Mesodermal cell (in vitro differentiated cells): ENCODE measurements at regions not wholly inside any gene's neighbourhood (a gene's known extent, or its start where the extent isn't known, plus 50 kb on each side); places are given as distances from the start of the nearest gene placed in this dataset.

Experiments
- H3K27ac ChIP-seq: 2 replicates; pipeline ENCODE4 v1.7.0; 2013; ENCODE audit warnings: mild to moderate bottlenecking, low read depth, low read length, moderate library complexity; ENCODE audit not compliant: severe bottlenecking
- H3K36me3 ChIP-seq: 2 replicates; pipeline ENCODE4 v1.7.1; 2013; ENCODE audit warnings: mild to moderate bottlenecking, low read length, moderate library complexity; ENCODE audit not compliant: control insufficient read depth, insufficient read depth
- H3K4me1 ChIP-seq: one replicate; pipeline ENCODE4 v1.7.1; 2013; ENCODE audit warnings: mild to moderate bottlenecking, low read length; ENCODE audit not compliant: insufficient read depth, control insufficient read depth, poor library complexity, severe bottlenecking
- H3K4me3 ChIP-seq: 2 replicates; pipeline ENCODE4 v1.7.0; 2013; ENCODE audit warnings: low read length, control low read depth, mild to moderate bottlenecking; ENCODE audit not compliant: insufficient read depth, poor library complexity, severe bottlenecking; ENCODE audit errors: extremely low read depth
- H3K9me3 ChIP-seq: 2 replicates; pipeline ENCODE4 v1.7.1; 2013; ENCODE audit warnings: mild to moderate bottlenecking, low read length, moderate library complexity; ENCODE audit not compliant: control insufficient read depth
- WGBS, 2 experiments: methylation state at CpG; one replicate each; pipeline ENCODE4 v1.1.5; 2013; ENCODE audit warnings: missing lambda C conversion rate in 2 of 2; ENCODE audit not compliant: insufficient coverage in 2 of 2; 5-methylcytosine and 5-hydroxymethylcytosine counted together

GRCh38 chr7:130906575-130906974, 172.6 kb upstream of the KLF14 start:
- Histone ChIP-seq H3K4me3 (peak overlapping the region; percentile 12), H3K9me3 (no peaks in the 10 kb centered on the region), H3K4me1 (peaks cover 38% of the 10 kb centered on the region), H3K27ac (no peak overlapping the region), H3K36me3 (peaks cover 64% of the 10 kb centered on the region)
- WGBS, 2 experiments: no CpG with 5 or more reads among the region's 1 CpG

- H3K9me3 ChIP-seq: no peaks in the 10 kb centered on the region
- peaks cover 31% of the 10 kb centered on the region for H3K4me1 ChIP-seq
- H3K36me3 ChIP-seq: peaks cover 57% of the 10 kb centered on the region
- H3K27ac ChIP-seq: no peak overlapping the region
- no CpG with 5 or more reads among the region's 4 CpGs for WGBS, 2 experiments
- H3K4me3 ChIP-seq: peak overlapping the region; percentile 3
These were observed 173.4 kb upstream of the KLF14 start for GRCh38 chr7:130907439-130907838.

GRCh38 chr7:130908345-130909160, 174.5 kb upstream of the KLF14 start:
- peak overlapping the region; percentile 55 for H3K4me3 ChIP-seq
- H3K4me1 ChIP-seq: peaks cover 20% of the 10 kb centered on the region
- no peaks in the 10 kb centered on the region for H3K9me3 ChIP-seq
- H3K27ac ChIP-seq: no peak overlapping the region
- WGBS, 2 experiments: 90% methylated on average over 3 to 5 of the region's 11 CpGs
- peaks cover 46% of the 10 kb centered on the region for H3K36me3 ChIP-seq

DNA sequence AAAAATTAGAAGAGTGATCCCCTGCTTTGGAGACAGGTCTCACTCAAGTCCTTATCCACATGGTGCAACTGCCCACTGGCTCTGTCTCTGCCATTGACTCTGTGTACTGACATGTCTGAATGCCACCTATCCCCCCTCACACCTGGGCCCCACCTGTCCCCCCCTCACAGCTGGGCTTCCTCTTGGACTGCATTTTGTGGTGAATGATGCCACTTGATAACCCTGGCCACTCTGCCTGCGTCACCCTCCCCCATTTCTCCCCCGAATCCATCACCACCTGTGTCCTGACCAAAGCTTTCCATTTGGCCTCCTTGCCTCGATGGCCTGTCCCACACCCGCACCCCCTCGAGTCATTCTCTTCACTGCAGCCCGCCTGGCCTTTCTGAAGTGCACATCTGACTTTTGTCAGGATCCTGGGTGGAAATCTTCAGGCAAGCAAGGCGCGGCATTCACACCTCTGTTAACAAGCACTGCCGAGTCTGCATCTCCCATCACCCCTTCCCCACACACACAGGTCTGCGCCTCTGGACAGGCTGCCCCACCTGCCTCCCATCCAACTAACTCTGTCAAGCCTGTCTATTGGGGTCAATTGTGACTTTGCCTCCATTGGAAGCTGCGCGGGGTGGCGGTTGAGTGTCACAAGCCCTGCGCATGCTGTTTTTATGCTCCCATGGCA, 175.3 kb upstream of the KLF14 start:
- peaks cover 21% of the 10 kb centered on the region for H3K4me1 ChIP-seq
- WGBS, 2 experiments: 89 to 95% methylated on average over 14 of the region's 14 CpGs
- H3K9me3 ChIP-seq: no peaks in the 10 kb centered on the region
- peaks cover 39% of the 10 kb centered on the region for H3K36me3 ChIP-seq
- H3K4me3 ChIP-seq: peak overlapping the region; percentile 55
- no peak overlapping the region for H3K27ac ChIP-seq

DNA sequence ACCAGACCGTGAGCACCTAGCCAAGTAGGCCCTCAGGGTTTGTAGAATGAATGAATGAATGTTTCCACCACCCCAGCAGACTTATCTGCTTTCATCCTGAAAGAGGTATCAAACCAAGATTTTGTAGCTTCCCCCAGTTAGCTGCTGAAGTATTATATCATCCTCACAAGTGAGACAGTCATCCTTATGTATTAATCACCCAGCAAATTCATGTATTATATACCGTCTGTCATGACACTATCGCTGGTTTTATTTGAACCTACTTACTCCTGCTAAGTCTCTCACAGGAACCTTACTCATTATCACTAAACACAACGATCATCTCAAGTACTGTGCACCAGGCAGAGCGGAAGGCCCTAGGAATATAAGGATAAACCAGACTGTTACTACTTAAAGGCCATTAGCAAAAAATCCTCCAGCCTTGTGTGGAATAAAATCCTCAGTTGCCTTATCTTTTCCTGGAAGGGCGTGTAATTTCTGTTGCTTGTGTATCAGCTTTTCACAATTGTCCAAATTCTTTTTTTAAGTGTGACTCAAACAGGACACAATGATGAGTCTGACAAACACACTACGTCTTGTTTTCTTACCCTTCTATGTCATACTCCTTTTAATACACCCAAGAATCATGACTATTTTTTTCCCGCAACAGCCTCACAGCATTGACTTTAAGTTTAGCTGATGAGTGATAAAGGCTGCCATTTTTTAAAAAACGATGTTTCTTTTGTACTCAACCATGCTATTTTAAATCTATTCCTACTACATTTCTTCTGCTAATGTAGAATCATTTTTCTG, 176.1 kb upstream of the KLF14 start:
- WGBS, 2 experiments: 95 to 96% methylated on average over 2 to 4 of the region's 9 CpGs
- peak overlapping the region; percentile 55 for H3K4me3 ChIP-seq
- peaks cover 34% of the 10 kb centered on the region for H3K36me3 ChIP-seq
- no peaks in the 10 kb centered on the region for H3K9me3 ChIP-seq
- H3K4me1 ChIP-seq: peaks cover 21% of the 10 kb centered on the region
- peak overlapping the region; percentile 65 for H3K27ac ChIP-seq

DNA sequence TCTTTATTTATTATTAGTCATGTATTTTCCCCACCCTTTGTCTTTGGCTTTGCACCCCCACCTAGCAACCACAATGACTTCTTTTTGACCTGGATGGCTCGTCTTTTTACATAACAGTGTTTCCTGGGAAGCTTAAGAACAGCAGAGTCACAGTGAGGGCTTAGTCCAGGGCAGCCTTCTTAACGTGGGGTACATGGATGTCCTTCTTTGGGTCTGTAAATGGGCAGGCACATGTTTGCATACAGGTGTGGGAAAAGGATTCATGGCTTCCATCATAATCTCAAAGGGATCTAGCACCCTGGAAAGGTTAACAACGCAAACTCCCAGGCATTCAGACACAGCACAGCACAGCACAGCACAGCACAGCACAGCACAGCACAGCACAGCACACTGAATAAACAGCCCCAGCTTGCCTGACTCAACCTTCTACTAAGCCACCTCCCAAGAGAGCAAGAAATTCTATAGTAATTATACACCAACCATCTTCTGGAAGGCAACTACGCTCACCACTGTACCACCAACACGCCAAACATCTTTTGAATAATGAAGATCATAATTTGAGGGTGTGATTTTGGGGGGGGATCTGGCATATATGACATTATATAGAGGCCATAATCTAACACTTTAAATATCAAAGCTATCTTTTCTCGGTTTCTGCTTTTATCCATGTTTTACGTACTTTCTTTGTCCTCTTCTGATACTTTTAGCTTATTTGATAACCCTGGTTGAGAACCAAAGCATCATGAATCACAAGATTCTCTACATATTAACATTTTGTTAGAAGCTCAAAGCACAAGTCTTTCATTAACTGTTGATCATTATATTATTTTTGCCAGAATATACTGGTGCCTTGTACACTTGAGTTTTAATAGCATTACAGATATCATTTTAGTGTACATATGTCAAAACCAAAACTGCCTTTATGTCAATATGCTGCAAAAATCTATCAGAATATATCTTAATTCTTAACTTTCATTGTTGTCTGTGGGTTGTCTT, 177.2 kb upstream of the KLF14 start:
- no peaks in the 10 kb centered on the region for H3K9me3 ChIP-seq
- H3K4me1 ChIP-seq: peaks cover 29% of the 10 kb centered on the region
- H3K36me3 ChIP-seq: peaks cover 34% of the 10 kb centered on the region
- peak overlapping the region; percentile 55 for H3K4me3 ChIP-seq
- 47% methylated on average over 2 to 4 of the region's 7 CpGs for WGBS, 2 experiments
- peak overlapping the region; percentile 94 for H3K27ac ChIP-seq

DNA sequence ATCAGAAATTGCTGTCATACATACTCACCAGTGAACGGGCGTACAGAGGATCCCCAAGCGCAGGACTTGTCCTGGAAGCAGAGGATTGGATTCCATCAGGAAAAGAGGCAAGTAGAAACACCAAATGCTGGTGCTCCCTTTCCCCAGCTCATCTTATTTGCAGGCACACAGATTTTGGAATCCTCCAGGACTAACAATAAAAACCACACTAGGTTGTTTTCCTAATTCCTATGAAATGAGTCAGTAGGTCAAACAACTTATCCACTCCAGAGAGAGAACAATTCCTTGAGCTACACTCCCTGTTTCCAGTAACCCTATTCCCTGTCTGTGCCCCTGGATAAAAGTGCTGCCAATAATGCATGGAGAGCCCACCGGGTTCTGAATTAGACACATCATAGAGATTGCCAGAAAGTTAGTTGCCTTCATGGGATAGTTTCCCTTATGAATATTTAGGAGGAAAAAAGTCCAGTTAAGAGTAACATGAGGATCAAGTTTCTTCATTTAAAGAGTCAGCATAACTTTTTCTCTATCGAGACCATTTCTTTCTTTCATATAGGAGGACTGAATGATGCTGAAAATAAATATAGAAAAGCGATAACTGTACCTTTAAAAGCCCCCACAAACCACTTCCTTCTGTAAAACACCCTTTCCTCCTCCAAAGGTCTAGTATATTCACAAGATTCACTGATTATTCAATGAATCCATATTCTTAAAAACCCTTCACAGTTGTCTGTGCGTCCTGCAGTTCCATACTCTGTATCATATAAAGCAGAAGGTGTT, 178.3 kb upstream of the KLF14 start:
- peaks cover 29% of the 10 kb centered on the region for H3K36me3 ChIP-seq
- peaks cover 32% of the 10 kb centered on the region for H3K4me1 ChIP-seq
- H3K9me3 ChIP-seq: no peaks in the 10 kb centered on the region
- peak overlapping the region; percentile 55 for H3K4me3 ChIP-seq
- 49 to 65% methylated on average over 4 of the region's 7 CpGs for WGBS, 2 experiments
- peak overlapping the region; percentile 94 for H3K27ac ChIP-seq

DNA sequence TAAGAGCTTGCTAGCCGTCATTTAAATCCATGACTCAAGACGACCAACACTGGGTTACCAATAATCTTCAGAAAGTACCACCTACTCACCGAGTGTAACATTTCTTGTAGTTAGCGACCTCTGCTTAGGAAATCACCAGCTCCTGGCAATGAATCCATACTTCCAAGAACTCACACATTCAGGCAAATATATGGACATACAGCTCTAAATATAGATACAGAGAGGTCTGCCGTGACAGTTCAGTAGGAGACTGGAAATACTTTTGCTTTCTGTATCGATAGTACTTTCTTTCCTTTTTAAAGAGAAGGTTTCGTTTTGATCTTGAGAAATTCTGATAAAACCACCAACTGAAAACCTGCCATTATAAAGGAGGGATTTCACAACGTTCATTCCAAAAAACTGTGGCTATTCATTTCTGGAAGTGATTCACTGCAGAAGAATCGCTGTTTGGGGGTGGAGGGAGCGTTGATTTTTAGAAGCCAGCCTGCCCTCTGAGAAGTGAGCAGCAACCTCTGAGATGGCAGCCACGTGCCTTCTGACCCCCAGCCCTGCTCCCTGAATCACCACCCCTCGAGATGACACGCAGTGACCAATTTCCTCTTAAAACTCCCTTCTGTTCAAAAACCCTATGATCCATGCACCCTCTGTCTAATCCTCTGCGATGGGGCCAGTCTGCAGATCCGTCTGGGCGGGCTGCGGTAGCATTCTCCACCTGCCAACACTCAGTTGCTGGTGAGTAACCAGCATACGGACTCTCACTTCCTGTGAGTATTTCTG, 179.0 kb upstream of the KLF14 start:
- 26 to 33% methylated on average over 5 to 10 of the region's 18 CpGs for WGBS, 2 experiments
- Histone ChIP-seq H3K27ac (peak overlapping the region; percentile 94), H3K4me3 (peak overlapping the region; percentile 55), H3K9me3 (no peaks in the 10 kb centered on the region), H3K4me1 (peaks cover 33% of the 10 kb centered on the region), H3K36me3 (peaks cover 29% of the 10 kb centered on the region)
